K562 (cell line): ENCODE measurements at regions not wholly inside any gene's neighbourhood (a gene's known extent, or its start where the extent isn't known, plus 50 kb on each side); places are given as distances from the start of the nearest gene placed in this dataset.

Experiments
- ATAC-seq: fragments of 200-7000 bp; cut with Tn5 transposase; 3 replicates; pipeline ENCODE4 v1.9.1; 2020; ENCODE audit warnings: moderate library complexity
- BruUV-seq: library from RNA; stranded (reverse); fragments of 400-500 nt; replicated peaks from 2 replicates; lab custom pipeline; 2021; lab: Mats Ljungman, UMichigan
- CTCF ChIA-PET: fragments of 300-600 bp; formaldehyde crosslinking; extraction: SDS; loops from one replicate; lab custom pipeline; 2021; ENCODE audit warnings: low intra/inter-chr PET ratio; lab: Yijun Ruan, JAX
- POLR2A ChIA-PET: fragments of 300-600, 350-650 bp; sonication (Branson Sonifier 250); formaldehyde crosslinking; extraction: SDS; loops from one replicate; lab custom pipeline; 2021; ENCODE audit warnings: antibody characterized with exemption, inconsistent platforms; lab: Yijun Ruan, JAX
- DNase-seq, 4 experiments: peaks; one replicate each; pipeline versions ENCODE4 v3.0.0 to v3.0.0-alpha.2; 2011 to 2018; ENCODE audit warnings: low spot score in 3 of 4, mixed read lengths in 3 of 4; ENCODE audit errors: extremely low read depth in 1 of 4
- FAIRE-seq: peaks from 2 replicates; lab custom pipeline; 2011; peaks lifted over from hg19 to GRCh38; lab: Jason Lieb, UNC
- H2AFZ ChIP-seq: 2 replicates; pipeline ENCODE4 v1.6.0; 2011; ENCODE audit warnings: low read depth, low read length, control low read depth, inconsistent platforms
- H3K27ac ChIP-seq: fragments of 200-600 bp; 3 replicates; pipeline ENCODE4 v1.8.0; 2011; ENCODE audit warnings: low read depth, mild to moderate bottlenecking, control low read depth, inconsistent platforms, low read length, moderate library complexity, mixed read lengths; ENCODE audit errors: extremely low read depth
- H3K27me3 ChIP-seq, 2 experiments: fragments of 300-600 bp in 1 of 2; 2 replicates in 1 of 2; 3 replicates in 1 of 2; pipeline versions ENCODE4 v1.6.0 to v1.8.0; 2011; ENCODE audit warnings: inconsistent platforms in 2 of 2, low read length in 2 of 2, mild to moderate bottlenecking in 1 of 2, mixed read lengths in 1 of 2, moderate library complexity in 1 of 2; ENCODE audit not compliant: control insufficient read depth in 2 of 2, insufficient read depth in 2 of 2
- H3K36me3 ChIP-seq: fragments of 300-600 bp; 3 replicates; pipeline ENCODE4 v1.8.0; 2011; ENCODE audit warnings: mild to moderate bottlenecking, low read length, inconsistent platforms; ENCODE audit not compliant: control insufficient read depth, insufficient read depth
- H3K4me1 ChIP-seq, 2 experiments: fragments of 200-600 bp in 1 of 2; replicated peaks in 1 of 2; 2 replicates in 1 of 2; 3 replicates in 1 of 2; pipeline versions ENCODE4 v1.5.1 to v1.8.0; 2011; ENCODE audit warnings: inconsistent platforms in 2 of 2, low read length in 2 of 2, mild to moderate bottlenecking in 1 of 2, mixed read lengths in 1 of 2, moderate library complexity in 1 of 2; ENCODE audit not compliant: control insufficient read depth in 2 of 2, insufficient read depth in 2 of 2
- H3K4me2 ChIP-seq: 2 replicates; pipeline ENCODE4 v1.6.1; 2011; ENCODE audit warnings: low read length, control low read depth, inconsistent platforms, mixed read lengths; ENCODE audit not compliant: insufficient read depth
- H3K4me3 ChIP-seq: fragments of 200-600 bp; sonication (generic), shearing (Covaris generic); 2 replicates; pipeline ENCODE4 v1.5.1; 2016; ENCODE audit warnings: control low read depth, inconsistent platforms
- H3K79me2 ChIP-seq: fragments of 200-600 bp; 3 replicates; pipeline ENCODE4 v1.8.0; 2011; ENCODE audit warnings: low read length, inconsistent platforms; ENCODE audit not compliant: control insufficient read depth, insufficient read depth
- H3K9ac ChIP-seq, 2 experiments: 2 replicates each; pipeline versions ENCODE4 v1.6.0 to v1.6.1; 2011; ENCODE audit warnings: low read depth in 2 of 2, low read length in 2 of 2, control low read depth in 1 of 2, inconsistent platforms in 1 of 2, mild to moderate bottlenecking in 1 of 2, mixed read lengths in 1 of 2; ENCODE audit not compliant: insufficient read depth in 1 of 2
- H3K9me1 ChIP-seq: one replicate; pipeline ENCODE4 v1.6.0; 2011; ENCODE audit warnings: inconsistent platforms, mild to moderate bottlenecking, low read length, moderate library complexity; ENCODE audit not compliant: control insufficient read depth, insufficient read depth
- H3K9me3 ChIP-seq: replicated peaks from 2 replicates; pipeline ENCODE4 v1.5.1; 2011; ENCODE audit warnings: low read depth, low read length, inconsistent platforms; ENCODE audit not compliant: control insufficient read depth, insufficient read depth
- H4K20me1 ChIP-seq: replicated peaks from 2 replicates; pipeline ENCODE4 v1.6.1; 2011; ENCODE audit warnings: low read length, inconsistent platforms, mixed read lengths; ENCODE audit not compliant: control insufficient read depth, insufficient read depth
- ETV1 ChIP-seq: fragments of 450-650 bp; conservative IDR thresholded peaks from 2 replicates; pipeline ENCODE4 v1.6.1; 2016; ENCODE audit warnings: missing genetic modification characterization, control low read depth, low read depth, missing compliant biosample characterization
- FOXK1 ChIP-seq: sonication (generic); formaldehyde crosslinking; IDR thresholded peaks from 2 replicates; pipeline ENCODE4 v1.8.0; 2022; ENCODE audit warnings: missing genetic modification reagents, mild to moderate bottlenecking, borderline replicate concordance
- GTF2B ChIP-seq: IDR thresholded peaks from 2 replicates; pipeline ENCODE4 v1.6.1; 2011; ENCODE audit not compliant: insufficient read length; ENCODE audit errors: extremely low read depth
- HOXB6 ChIP-seq: fragments of 250-450 bp; sonication (Bioruptor Pico); IDR thresholded peaks from 2 replicates; pipeline ENCODE4 v1.5.1; 2022; ENCODE audit warnings: mild to moderate bottlenecking, borderline replicate concordance
- NBN ChIP-seq: fragments of 450-650 bp; IDR thresholded peaks from 2 replicates; pipeline ENCODE4 v1.6.1; 2016; ENCODE audit warnings: low read depth, mild to moderate bottlenecking
- PKNOX1 ChIP-seq: fragments of 450-650 bp; IDR thresholded peaks from 2 replicates; pipeline ENCODE4 v1.6.1; 2016
- PREB ChIP-seq: sonication (generic); formaldehyde crosslinking; IDR thresholded peaks from 2 replicates; pipeline ENCODE4 v1.8.1; 2023; ENCODE audit warnings: mild to moderate bottlenecking, missing genetic modification reagents
- USF2 ChIP-seq: sonication (generic); formaldehyde crosslinking; IDR thresholded peaks from 2 replicates; pipeline ENCODE4 v1.5.0; 2020; ENCODE audit warnings: missing genetic modification reagents
- ZNF24 ChIP-seq: fragments of 450-650 bp; IDR thresholded peaks from 2 replicates; pipeline ENCODE4 v1.6.1; 2016
- ZNF347 ChIP-seq: fragments of 450-650 bp; formaldehyde crosslinking; IDR thresholded peaks from 2 replicates; pipeline ENCODE4 v1.4.0; 2020; ENCODE audit warnings: low read depth, mild to moderate bottlenecking, moderate library complexity
- ZNF707 ChIP-seq: fragments of 250-450 bp; sonication (Bioruptor Pico); conservative IDR thresholded peaks from 2 replicates; pipeline ENCODE4 v1.8.0; 2022; ENCODE audit warnings: inconsistent platforms, mild to moderate bottlenecking, moderate library complexity
- whole genome bisulfite sequencing: fragments of 100-300 bp; shearing (Covaris generic); methylation state at CpG from one replicate; pipeline ENCODE4 v1.1.6; 2016; ENCODE audit warnings: low coverage, mixed read lengths; ENCODE audit not compliant: insufficient coverage; ENCODE audit errors: missing lambda C conversion rate; 5-methylcytosine and 5-hydroxymethylcytosine counted together
- in situ Hi-C: fragments of 300-500 bp; cut with MboI; formaldehyde crosslinking; loops from 4 replicates; pipeline ENCODE4 v1.15.0; 2018; ENCODE audit warnings: inconsistent platforms, mixed read lengths
- intact Hi-C: fragments of 100-400 bp; cut with micrococcal nuclease; formaldehyde crosslinking; loops from 2 replicates; pipeline ENCODE4 v1.14.2; 2022

- no peak for TF ChIP-seq ZNF347
- no peak for TF ChIP-seq ZNF707
- TF ChIP-seq FOXK1 (CRISPR knock-in tag): no peak
- no peak for TF ChIP-seq GTF2B
Observed at GRCh38 chr1:11358984-11359383, 86.0 kb downstream of the UBIAD1 start (continued).

- Histone ChIP-seq H3K9ac (no peak overlapping the region), H3K27me3 (peaks cover 18 to 60% of the 10 kb centered on the region in 2 experiments), H3K9me1 (no peaks in the 10 kb centered on the region), H4K20me1 (0 out of 2 replicates have a peak, but pooled peaks cover 1% of the 10 kb centered on the region), H3K4me3 (no peak overlapping the region), H3K36me3 (no peaks in the 10 kb centered on the region), H3K79me2 (no peaks in the 10 kb centered on the region), H2AFZ (no peak overlapping the region), H3K9me3 (0 out of 2 replicates have a peak, but pooled peaks cover 2% of the 10 kb centered on the region), H3K4me1 (peaks cover 0 to 3% of the 10 kb centered on the region in 2 experiments; a peak in 1 of 5 replicates), H3K27ac (no peak overlapping the region), H3K4me2 (no peak overlapping the region)
- in situ Hi-C loops: no loop called here
- TF ChIP-seq NBN: no peak
- TF ChIP-seq ZNF24: peak; percentile 62; the same call in 1 of the 2 replicates
- TF ChIP-seq PKNOX1: peak; percentile 38
- TF ChIP-seq USF2 (CRISPR knock-in tag): peak; percentile 7; the same call in 1 of the 2 replicates
- TF ChIP-seq ETV1 (tag): no peak
- no peak for TF ChIP-seq PREB
- no peak for TF ChIP-seq HOXB6 (CRISPR knock-in tag)
- no peak for FAIRE-seq
- ChIA-PET POLR2A (no interaction called here), CTCF (no interaction called here)
- no TSS peak for BruUV-seq
- intact Hi-C loops: loop anchor here (5.0 kb wide), 2 partner anchors 40 to 325 kb away; no protein-coding TSS in a partner anchor
- ATAC-seq: no peak
- DNase-seq: no peak
- under 1% methylated on average over 16 of the region's 16 CpGs for WGBS
Observed at GRCh38 chr1:11362547-11363021, 89.6 kb downstream of the UBIAD1 start.
